Body of pancreas (tissue), 4 donors: ENCODE measurements at regions not wholly inside any gene's neighbourhood (a gene's known extent, or its start where the extent isn't known, plus 50 kb on each side); places are given as distances from the start of the nearest gene placed in this dataset.

Source experiments
- CTCF ChIP-seq, 7 experiments: fragments of 450-650 bp in 4 of 7; fragments of 200-600 bp in 3 of 7; sonication (generic) in 3 of 7; IDR thresholded peaks; one replicate each; pipeline ENCODE4 v1.5.1; 2016 to 2019; ENCODE audit warnings: antibody characterized with exemption in 7 of 7
- POLR2A ChIP-seq, 3 donors: fragments of 450-650 bp; IDR thresholded peaks; one replicate each; pipeline ENCODE4 v1.6.1; 2016; ENCODE audit warnings: antibody characterized with exemption in 3 of 3, mild to moderate bottlenecking in 2 of 3

DNA sequence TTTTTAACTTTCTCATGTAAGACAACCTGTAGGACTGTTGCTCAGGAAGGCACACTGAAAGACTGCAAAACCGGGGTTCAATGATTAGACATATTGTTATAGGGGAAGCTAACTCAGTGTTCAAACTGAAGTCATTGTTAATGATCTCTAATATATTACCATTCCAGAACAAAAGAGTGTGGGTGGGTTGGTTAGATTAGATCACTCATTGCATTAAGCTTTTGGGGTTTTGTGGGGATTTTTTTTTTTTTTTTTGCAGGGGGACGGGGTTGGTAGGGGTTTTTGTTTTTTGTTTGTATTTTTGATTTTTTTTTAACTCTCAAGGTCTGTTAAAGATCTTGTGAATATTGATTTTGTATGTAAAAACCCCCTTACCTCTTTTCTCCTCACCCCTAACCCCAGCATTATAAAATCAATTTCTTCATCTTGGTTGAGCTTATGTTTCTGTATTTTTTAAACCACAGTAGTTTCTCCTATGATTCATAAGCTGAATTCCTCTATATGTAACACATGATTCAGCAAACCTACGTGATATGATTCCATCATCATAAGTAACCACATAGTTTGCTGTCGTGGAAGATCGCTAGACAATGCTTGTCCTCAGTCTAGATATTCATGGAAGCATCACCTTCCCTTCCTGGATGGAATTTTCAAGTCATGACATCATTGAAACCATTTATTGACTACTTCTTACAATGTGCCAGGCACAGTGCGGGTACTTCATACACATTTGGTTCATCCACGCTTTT lies 544.1 kb upstream of the MDFIC2 start:
- TF ChIP-seq CTCF (IDR thresholded peaks at IDR 0.05) = no peak
- no peak for TF ChIP-seq POLR2A (IDR thresholded peaks at IDR 0.05)
